HFFc6 (cell line): ENCODE measurements at regions not wholly inside any gene's neighbourhood (a gene's known extent, or its start where the extent isn't known, plus 50 kb on each side); places are given as distances from the start of the nearest gene placed in this dataset.

Source experiments
- DNase-seq: peaks from one replicate; pipeline ENCODE4 v3.0.0-alpha.2; 2018
- H3K27ac Mint-ChIP-seq: 2 replicates; pipeline ENCODE4 v1.8.0; 2020; ENCODE audit warnings: mild to moderate bottlenecking, mixed read lengths
- H3K27me3 Mint-ChIP-seq: 2 replicates; pipeline ENCODE4 v1.8.0; 2021; ENCODE audit warnings: mild to moderate bottlenecking, moderate library complexity, mixed read lengths; ENCODE audit not compliant: insufficient read depth
- H3K36me3 Mint-ChIP-seq: 2 replicates; pipeline ENCODE4 v1.8.0; 2021; ENCODE audit warnings: low read depth, mixed read lengths
- H3K4me1 Mint-ChIP-seq: 2 replicates; pipeline ENCODE4 v1.8.0; 2020; ENCODE audit warnings: low read depth, mixed read lengths
- H3K4me3 Mint-ChIP-seq: 2 replicates; pipeline ENCODE4 v1.8.0; 2020; ENCODE audit warnings: mild to moderate bottlenecking, moderate library complexity, mixed read lengths
- H3K9me3 Mint-ChIP-seq: 2 replicates; pipeline ENCODE4 v1.8.0; 2020; ENCODE audit warnings: mild to moderate bottlenecking, mixed read lengths
- CTCF ChIP-seq: fragments of 200-600 bp; sonication (generic); IDR thresholded peaks from 2 replicates; pipeline ENCODE4 v1.5.0; 2021; ENCODE audit warnings: antibody characterized with exemption, mild to moderate bottlenecking

GRCh38 chr10:62745581-62745980 is 58.9 kb upstream of the ADO start:
- Mint-ChIP-seq H3K36me3 (no peaks in the 10 kb centered on the region), H3K4me3 (no peak overlapping the region), H3K9me3 (no peaks in the 10 kb centered on the region), H3K27me3 (no peaks in the 10 kb centered on the region; the same call in 1 of the 2 replicates), H3K4me1 (peaks cover 49% of the 10 kb centered on the region), H3K27ac (no peak overlapping the region)
- TF ChIP-seq CTCF, result no peak
- no peak for DNase-seq

GRCh38 chr10:62746951-62747729 is 57.4 kb upstream of the ADO start:
- Mint-ChIP-seq H3K27me3 (peaks cover 2% of the 10 kb centered on the region), H3K27ac (no peak overlapping the region), H3K9me3 (no peaks in the 10 kb centered on the region), H3K4me3 (no peak overlapping the region), H3K4me1 (peaks cover 35% of the 10 kb centered on the region), H3K36me3 (no peaks in the 10 kb centered on the region)
- DNase-seq, result peak; percentile 48
- no peak for TF ChIP-seq CTCF

- DNase-seq, result no peak
- Mint-ChIP-seq H3K9me3 (no peaks in the 10 kb centered on the region), H3K4me3 (no peak overlapping the region), H3K4me1 (peaks cover 29% of the 10 kb centered on the region), H3K27me3 (peaks cover 4% of the 10 kb centered on the region), H3K27ac (no peak overlapping the region), H3K36me3 (no peaks in the 10 kb centered on the region)
- no peak for TF ChIP-seq CTCF
These were observed 56.1 kb upstream of the ADO start for GRCh38 chr10:62748386-62748785.

GRCh38 chr10:62749093-62749683 is 55.3 kb upstream of the ADO start:
- no peaks in the 10 kb centered on the region for H3K9me3 Mint-ChIP-seq
- peaks cover 4% of the 10 kb centered on the region for H3K27me3 Mint-ChIP-seq
- no peak overlapping the region for H3K4me3 Mint-ChIP-seq
- H3K36me3 Mint-ChIP-seq, result no peaks in the 10 kb centered on the region
- TF ChIP-seq CTCF, result no peak
- DNase-seq, result no peak
- H3K27ac Mint-ChIP-seq, result no peak overlapping the region
- H3K4me1 Mint-ChIP-seq, result peaks cover 23% of the 10 kb centered on the region
